ENCODE measurements at regions not wholly inside any gene's neighbourhood (a gene's known extent, or its start where the extent isn't known, plus 50 kb on each side); places are given as distances from the start of the nearest gene placed in this dataset.
"Not testable (repeated sequence)": the region's sequence is repeated elsewhere in the genome, so short reads cannot be mapped to it uniquely, and the experiment has no call there.

DNA sequence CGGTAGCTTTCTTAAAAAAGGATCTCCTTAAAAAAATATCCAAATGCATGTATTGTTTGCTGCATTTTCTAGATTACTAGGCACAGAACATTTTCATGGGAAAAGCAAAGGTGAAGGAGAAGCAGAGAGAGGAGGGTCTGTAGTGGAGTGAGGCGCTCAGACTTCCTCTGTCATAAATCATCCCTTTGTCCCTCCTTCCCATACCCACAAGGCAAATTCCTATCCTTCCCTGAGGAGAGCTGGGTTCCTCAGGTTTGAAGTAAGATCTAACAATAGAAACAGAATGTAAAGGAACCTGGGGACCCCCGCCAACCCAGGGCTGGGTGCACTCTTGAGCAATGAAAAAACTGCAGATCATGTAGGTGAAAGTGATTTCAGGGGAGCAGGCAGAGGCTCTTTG lies 149.2 kb upstream of the ANKH start:
- ATAC-seq (no peak), DNase-seq (no peak)
- intact Hi-C loops (cut with DNase I, micrococcal nuclease) = no loop called here

GRCh38 chr5:15014809-15015208 lies 143.2 kb upstream of the ANKH start:
- intact Hi-C loops (cut with DNase I, micrococcal nuclease) = loop anchor here in 1 of 2 donors (5.0 kb wide), 1 partner anchor 288 kb away; no protein-coding TSS in a partner anchor
- DNase-seq (no peak), ATAC-seq (no peak)

- DNase-seq (no peak), ATAC-seq (peak; percentile 64)
- intact Hi-C loops (cut with DNase I, micrococcal nuclease) = loop anchor here in 1 of 2 donors (5.0 kb wide), 1 partner anchor 287 kb away; no protein-coding TSS in a partner anchor
These were observed 142.3 kb upstream of the ANKH start for GRCh38 chr5:15013654-15014463.

GRCh38 chr5:15012061-15012460 lies 140.5 kb upstream of the ANKH start:
- no peak for DNase-seq
- intact Hi-C loops (cut with DNase I, micrococcal nuclease) = loop anchor here in 1 of 2 donors (5.0 kb wide), 1 partner anchor 285 kb away; no protein-coding TSS in a partner anchor
- no peak for ATAC-seq

- intact Hi-C loops (cut with DNase I, micrococcal nuclease) = loop anchor here in 1 of 2 donors (5.0 kb wide), 1 partner anchor 284 kb away; no protein-coding TSS in a partner anchor
- DNase-seq (no peak), ATAC-seq (no peak)
These were observed 139.4 kb upstream of the ANKH start for GRCh38 chr5:15010936-15011335.

DNA sequence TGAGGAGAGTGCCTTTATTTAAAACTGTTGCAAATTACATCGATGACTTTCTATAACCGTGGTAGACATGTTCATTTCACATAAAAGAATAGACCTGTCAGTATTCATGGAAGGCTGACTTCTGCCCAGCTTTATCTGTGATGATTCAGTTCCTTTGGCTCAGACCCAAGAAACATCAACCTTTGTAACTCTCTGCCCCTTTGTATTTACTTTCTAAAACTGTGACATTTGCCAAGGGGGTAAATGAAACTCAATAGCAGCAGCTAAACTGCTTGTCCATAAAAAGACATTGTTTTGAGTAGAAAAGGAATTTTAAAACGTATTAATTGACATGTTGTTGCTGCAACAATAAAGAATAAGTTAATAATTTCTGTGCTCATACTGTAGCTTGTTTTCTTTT lies 137.8 kb upstream of the ANKH start:
- ATAC-seq (peak; percentile 85), DNase-seq (no peak)
- intact Hi-C loops (cut with DNase I, micrococcal nuclease) = loop anchor here (5.0 to 10.0 kb wide), 2 partner anchors 137 to 285 kb away; partner anchors contain the start of gene ANKH (in 1 of the 2)

GRCh38 chr5:15008921-15009320 lies 137.3 kb upstream of the ANKH start:
- DNase-seq (no peak), ATAC-seq (no peak)
- intact Hi-C loops (cut with DNase I, micrococcal nuclease) = loop anchor here (5.0 to 10.0 kb wide), 2 partner anchors 137 to 284 kb away; partner anchors contain the start of gene ANKH (in 1 of the 2)

- intact Hi-C loops (cut with DNase I, micrococcal nuclease) = loop anchor here (5.0 to 10.0 kb wide), 2 partner anchors 136 to 284 kb away; partner anchors contain the start of gene ANKH (in 1 of the 2)
- DNase-seq = peak; percentile 82 to 92
- peak; percentile 86 for ATAC-seq
These were observed 136.9 kb upstream of the ANKH start for GRCh38 chr5:15008476-15008875.

DNA sequence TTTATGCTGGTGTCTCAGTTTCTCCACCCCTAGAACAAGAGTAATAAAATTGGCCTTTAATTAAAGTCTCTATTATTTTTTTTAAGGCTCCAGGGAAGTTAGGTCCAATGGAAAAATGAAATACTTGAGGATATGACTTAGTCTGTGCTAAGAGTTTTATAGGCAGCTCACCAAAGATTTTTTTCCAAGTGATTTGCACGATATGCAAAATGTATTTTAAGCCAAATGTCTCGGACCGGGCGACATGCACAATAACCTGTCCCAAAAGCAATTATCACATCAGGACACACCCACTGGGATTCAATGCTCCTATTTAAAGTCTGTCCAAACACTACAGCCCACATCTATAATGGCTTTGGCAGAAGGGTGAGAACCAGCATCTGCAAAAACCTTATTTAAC lies 136.1 kb upstream of the ANKH start:
- intact Hi-C loops (cut with DNase I, micrococcal nuclease) = loop anchor here (5.0 to 10.0 kb wide), 2 partner anchors 135 to 283 kb away; partner anchors contain the start of gene ANKH (in 1 of the 2)
- ATAC-seq = no peak
- no peak for DNase-seq

GRCh38 chr5:15004506-15004905 lies 132.9 kb upstream of the ANKH start:
- ATAC-seq (no peak), DNase-seq (no peak)
- intact Hi-C loops (cut with DNase I, micrococcal nuclease) = loop anchor here in 1 of 2 donors (10.0 kb wide), 1 partner anchor 280 kb away; no protein-coding TSS in a partner anchor

DNA sequence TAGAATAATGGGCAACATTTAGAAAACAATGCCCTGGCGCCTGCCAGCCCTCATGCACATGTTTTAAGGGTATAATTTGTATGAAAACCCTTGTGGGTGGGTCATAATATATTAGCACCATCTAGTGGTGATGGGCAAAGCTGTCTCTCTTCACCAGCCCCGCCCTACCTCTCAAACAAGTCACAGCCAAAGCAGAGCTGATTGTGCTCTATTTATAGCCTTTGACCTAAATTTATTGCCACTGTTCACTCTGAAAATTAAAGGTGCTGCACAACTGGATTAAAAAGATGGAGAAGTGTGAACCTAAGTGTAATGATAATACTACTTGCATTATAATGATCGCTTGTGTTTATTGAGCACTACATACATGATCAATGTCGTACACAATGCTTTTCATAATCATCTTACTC lies 131.9 kb upstream of the ANKH start:
- intact Hi-C loops (cut with DNase I, micrococcal nuclease) = loop anchor here in 1 of 2 donors (10.0 kb wide), 1 partner anchor 279 kb away; no protein-coding TSS in a partner anchor
- DNase-seq (peak; percentile 44 to 56), ATAC-seq (peak; percentile 83)

DNA sequence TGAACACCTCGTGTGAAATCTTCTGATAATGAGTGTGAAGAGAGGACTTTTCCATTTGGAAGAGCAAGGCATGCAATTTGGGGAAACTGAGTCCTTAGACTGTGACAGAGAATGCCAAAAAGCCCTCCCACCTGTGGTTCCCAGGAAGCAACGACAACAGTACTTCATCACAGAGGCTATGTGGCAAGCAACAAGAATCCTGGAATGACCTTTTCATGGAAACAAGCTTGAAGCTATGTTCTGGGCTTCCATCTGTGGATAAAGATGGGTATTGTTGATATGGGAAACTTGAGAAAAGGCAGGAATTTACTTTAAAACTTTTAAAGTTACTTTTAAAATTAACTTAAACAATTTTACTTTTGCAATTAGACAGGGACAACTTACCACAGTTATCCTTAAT lies 131.2 kb upstream of the ANKH start:
- intact Hi-C loops (cut with DNase I, micrococcal nuclease) = loop anchor here in 1 of 2 donors (10.0 kb wide), 1 partner anchor 278 kb away; no protein-coding TSS in a partner anchor
- no peak for DNase-seq
- ATAC-seq = no peak

GRCh38 chr5:15002173-15002572 lies 130.6 kb upstream of the ANKH start:
- intact Hi-C loops (cut with DNase I, micrococcal nuclease) = loop anchor here in 1 of 2 donors (10.0 kb wide), 1 partner anchor 277 kb away; no protein-coding TSS in a partner anchor
- DNase-seq = no peak

GRCh38 chr5:15001517-15001916 lies 129.9 kb upstream of the ANKH start:
- intact Hi-C loops (cut with DNase I, micrococcal nuclease) = loop anchor here in 1 of 2 donors (10.0 kb wide), 1 partner anchor 277 kb away; no protein-coding TSS in a partner anchor
- ATAC-seq (no peak), DNase-seq (no peak)

More at GRCh38 chr5:15002173-15002572, 130.6 kb upstream of the ANKH start:
- ATAC-seq = no peak

- DNase-seq (no peak), ATAC-seq (no peak)
- intact Hi-C loops (cut with DNase I, micrococcal nuclease) = no loop called here
These were observed 126.9 kb upstream of the ANKH start for GRCh38 chr5:14998491-14998890.

GRCh38 chr5:14996997-14997396 lies 125.4 kb upstream of the ANKH start:
- no peak for DNase-seq
- no peak for ATAC-seq
- intact Hi-C loops (cut with DNase I, micrococcal nuclease) = no loop called here

DNA sequence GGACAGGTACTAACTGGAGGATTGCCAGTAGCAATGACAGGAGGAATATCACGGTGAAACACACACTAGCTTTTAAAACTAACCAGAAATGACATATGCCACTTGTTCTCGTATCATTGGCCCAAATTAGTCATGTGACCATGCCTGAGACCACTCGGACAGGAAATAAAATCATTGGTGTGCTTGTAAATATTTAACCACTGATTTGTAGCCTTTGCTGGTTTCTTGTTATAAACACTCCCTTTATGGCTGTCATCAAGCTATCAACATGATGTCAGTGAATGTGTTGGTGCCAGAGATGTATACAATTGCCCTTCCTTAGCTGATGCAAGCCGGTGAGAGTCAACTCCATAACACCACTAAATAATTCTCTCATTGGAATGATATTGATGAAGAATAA lies 123.7 kb upstream of the ANKH start:
- DNase-seq = no peak
- peak; percentile 97 for ATAC-seq
- intact Hi-C loops (cut with DNase I, micrococcal nuclease) = no loop called here

- ATAC-seq; intact Hi-C loops (cut with DNase I, micrococcal nuclease); DNase-seq: not testable (repeated sequence)
These were observed 122.0 kb upstream of the ANKH start for GRCh38 chr5:14993459-14994133.
